Colonic mucosa (tissue), 4 donors: ENCODE measurements at regions not wholly inside any gene's neighbourhood (a gene's known extent, or its start where the extent isn't known, plus 50 kb on each side); places are given as distances from the start of the nearest gene placed in this dataset.

Experiments used
- DNase-seq: peaks from one replicate; pipeline ENCODE4 v3.0.0-alpha.2; 2020
- H3K27ac ChIP-seq: fragments of 200-600 bp; one replicate; pipeline ENCODE4 v1.8.0; 2021
- H3K27me3 ChIP-seq: fragments of 200-600 bp; one replicate; pipeline ENCODE4 v1.8.0; 2021
- H3K36me3 ChIP-seq: fragments of 200-600 bp; one replicate; pipeline ENCODE4 v1.8.0; 2021
- H3K4me1 ChIP-seq: fragments of 200-600 bp; one replicate; pipeline ENCODE4 v1.8.0; 2021; ENCODE audit warnings: mild to moderate bottlenecking
- H3K4me3 ChIP-seq: fragments of 200-600 bp; one replicate; pipeline ENCODE4 v1.8.0; 2021
- H3K9ac ChIP-seq, 2 donors: one replicate each; pipeline ENCODE4 v1.7.0; 2013; ENCODE audit warnings: control low read depth in 2 of 2, low read depth in 2 of 2, low read length in 2 of 2
- H3K9me3 ChIP-seq: fragments of 200-600 bp; one replicate; pipeline ENCODE4 v1.8.0; 2021
- intact Hi-C: fragments of 100-400 bp; cut with DNase I; formaldehyde crosslinking; loops from one replicate; pipeline ENCODE4 v1.14.1; 2022
- TF ChIP-seq, protein P1 (sequence below): fragments of 200-600 bp; IDR thresholded peaks from one replicate; pipeline ENCODE4 v1.8.0; 2022; ENCODE audit warnings: antibody characterized with exemption, mild to moderate bottlenecking
- donor health status: healthy.
- donor health status: DM: no; HTN: no; CAD: no.
- donor health status: DM: no; HTN: no; CAD: no.

DNA sequence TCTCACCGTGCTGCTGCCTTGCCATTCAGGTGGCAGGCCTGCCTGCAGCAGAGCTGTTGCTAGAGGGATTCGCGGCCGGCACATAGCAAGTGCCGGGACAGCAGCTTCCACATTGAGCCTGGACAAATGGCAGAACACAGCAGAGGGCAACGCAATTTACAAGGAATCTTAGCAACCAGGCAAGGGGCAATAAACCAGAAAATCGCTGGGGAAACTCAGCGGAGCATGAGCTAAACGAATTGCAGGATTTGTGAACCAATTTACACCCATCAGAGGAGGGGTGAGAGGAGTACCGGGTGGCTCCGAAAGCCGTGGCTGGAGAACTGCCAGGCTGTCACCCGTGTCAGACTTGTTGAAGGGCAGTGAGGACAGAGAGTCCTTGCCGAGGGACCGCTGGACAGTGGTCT is 58.6 kb upstream of the LOXL4 start:
- H3K4me1 ChIP-seq: no peaks in the 10 kb centered on the region
- H3K27me3 ChIP-seq: no peaks in the 10 kb centered on the region
- intact Hi-C loops: no loop called here
- TF ChIP-seq, protein P1, sequence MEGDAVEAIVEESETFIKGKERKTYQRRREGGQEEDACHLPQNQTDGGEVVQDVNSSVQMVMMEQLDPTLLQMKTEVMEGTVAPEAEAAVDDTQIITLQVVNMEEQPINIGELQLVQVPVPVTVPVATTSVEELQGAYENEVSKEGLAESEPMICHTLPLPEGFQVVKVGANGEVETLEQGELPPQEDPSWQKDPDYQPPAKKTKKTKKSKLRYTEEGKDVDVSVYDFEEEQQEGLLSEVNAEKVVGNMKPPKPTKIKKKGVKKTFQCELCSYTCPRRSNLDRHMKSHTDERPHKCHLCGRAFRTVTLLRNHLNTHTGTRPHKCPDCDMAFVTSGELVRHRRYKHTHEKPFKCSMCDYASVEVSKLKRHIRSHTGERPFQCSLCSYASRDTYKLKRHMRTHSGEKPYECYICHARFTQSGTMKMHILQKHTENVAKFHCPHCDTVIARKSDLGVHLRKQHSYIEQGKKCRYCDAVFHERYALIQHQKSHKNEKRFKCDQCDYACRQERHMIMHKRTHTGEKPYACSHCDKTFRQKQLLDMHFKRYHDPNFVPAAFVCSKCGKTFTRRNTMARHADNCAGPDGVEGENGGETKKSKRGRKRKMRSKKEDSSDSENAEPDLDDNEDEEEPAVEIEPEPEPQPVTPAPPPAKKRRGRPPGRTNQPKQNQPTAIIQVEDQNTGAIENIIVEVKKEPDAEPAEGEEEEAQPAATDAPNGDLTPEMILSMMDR: no peak
- H3K4me3 ChIP-seq: no peak overlapping the region
- H3K9me3 ChIP-seq: no peaks in the 10 kb centered on the region
- H3K9ac ChIP-seq: no peak overlapping the region
- no peak for DNase-seq
- H3K36me3 ChIP-seq: no peaks in the 10 kb centered on the region
- H3K27ac ChIP-seq: no peak overlapping the region

DNA sequence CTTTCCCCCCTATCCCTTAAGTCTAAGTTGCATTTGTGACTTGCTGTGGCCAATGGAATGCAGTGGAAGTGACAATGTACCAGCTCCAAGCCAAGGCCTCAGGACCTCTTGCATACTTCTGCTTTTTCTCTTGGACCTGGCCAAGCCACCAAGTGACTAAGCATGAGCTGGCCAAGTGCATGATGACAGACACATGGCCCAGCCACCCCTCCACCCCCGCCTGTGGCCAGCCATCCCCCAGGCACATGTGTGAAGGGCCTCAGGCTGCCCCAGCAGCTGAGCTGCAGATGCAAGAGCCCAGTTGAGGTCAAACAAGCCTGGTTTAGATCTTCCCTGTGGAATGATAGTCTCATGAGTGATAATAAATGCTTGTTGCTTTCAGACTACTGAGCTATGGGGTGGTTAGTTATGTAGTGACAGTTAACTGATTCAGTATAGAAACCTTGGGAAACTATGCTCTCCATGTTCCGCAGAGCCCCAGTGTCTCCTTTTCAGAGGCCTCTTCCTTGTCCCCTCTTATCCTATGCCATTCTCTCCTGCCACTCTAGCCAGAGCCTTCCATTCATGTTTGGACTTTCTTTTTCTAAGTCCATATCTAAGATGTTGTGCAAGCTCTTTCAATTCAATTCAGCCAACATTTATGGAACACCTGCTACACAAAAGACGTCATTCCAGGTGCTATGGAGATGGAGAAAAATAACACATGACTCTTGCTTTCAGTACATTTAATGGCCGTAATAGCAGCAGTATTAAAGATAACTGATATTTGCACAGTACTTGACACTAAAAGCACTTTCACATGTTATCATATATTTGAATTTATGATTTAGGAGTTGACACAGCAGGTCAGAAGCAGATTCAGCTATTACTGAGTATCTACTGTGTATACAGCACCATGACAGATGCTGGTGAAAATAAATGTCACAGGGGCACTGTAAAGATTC is 55.5 kb upstream of the LOXL4 start:
- no peaks in the 10 kb centered on the region for H3K36me3 ChIP-seq
- H3K4me1 ChIP-seq: no peaks in the 10 kb centered on the region
- H3K27ac ChIP-seq: no peak overlapping the region
- TF ChIP-seq, protein P1: no peak
- peak; percentile 26 for DNase-seq
- no peaks in the 10 kb centered on the region for H3K27me3 ChIP-seq
- no peak overlapping the region for H3K4me3 ChIP-seq
- intact Hi-C loops: no loop called here
- no peaks in the 10 kb centered on the region for H3K9me3 ChIP-seq
- H3K9ac ChIP-seq: no peak overlapping the region

DNA sequence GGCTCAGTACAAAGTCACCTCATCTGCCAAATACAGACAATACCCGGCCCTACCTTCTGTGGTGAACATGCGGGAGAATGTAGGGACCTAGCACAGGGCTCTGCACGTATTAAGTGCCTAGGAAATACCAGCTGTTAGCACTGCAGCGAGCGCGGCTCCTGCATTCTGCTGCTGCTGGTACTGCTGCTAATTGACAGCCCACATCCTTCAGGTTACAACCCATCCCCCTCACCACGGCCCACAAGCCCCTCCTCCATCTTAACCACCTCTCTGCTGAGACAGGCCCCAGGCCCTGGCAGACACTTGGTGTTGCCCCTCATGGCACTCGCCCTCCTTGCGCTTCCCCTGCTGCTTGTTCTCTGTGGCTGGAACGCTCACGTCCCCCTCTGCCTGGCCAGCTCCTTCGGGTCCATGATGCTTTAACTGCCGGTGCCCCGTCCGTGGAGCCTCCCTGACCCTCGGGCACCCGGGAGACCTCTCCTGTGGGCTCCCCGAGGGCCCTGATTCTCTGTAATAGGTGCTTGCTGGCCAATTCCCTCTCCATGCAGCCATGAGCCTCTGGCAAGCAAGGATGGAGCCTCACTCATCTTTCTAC is 53.3 kb upstream of the LOXL4 start:
- Histone ChIP-seq H3K27ac (no peak overlapping the region), H3K27me3 (no peaks in the 10 kb centered on the region), H3K9me3 (no peaks in the 10 kb centered on the region), H3K9ac (no peak overlapping the region), H3K4me3 (no peak overlapping the region), H3K4me1 (no peaks in the 10 kb centered on the region), H3K36me3 (no peaks in the 10 kb centered on the region)
- DNase-seq: no peak
- TF ChIP-seq, protein P1: no peak
- intact Hi-C loops: no loop called here

DNA sequence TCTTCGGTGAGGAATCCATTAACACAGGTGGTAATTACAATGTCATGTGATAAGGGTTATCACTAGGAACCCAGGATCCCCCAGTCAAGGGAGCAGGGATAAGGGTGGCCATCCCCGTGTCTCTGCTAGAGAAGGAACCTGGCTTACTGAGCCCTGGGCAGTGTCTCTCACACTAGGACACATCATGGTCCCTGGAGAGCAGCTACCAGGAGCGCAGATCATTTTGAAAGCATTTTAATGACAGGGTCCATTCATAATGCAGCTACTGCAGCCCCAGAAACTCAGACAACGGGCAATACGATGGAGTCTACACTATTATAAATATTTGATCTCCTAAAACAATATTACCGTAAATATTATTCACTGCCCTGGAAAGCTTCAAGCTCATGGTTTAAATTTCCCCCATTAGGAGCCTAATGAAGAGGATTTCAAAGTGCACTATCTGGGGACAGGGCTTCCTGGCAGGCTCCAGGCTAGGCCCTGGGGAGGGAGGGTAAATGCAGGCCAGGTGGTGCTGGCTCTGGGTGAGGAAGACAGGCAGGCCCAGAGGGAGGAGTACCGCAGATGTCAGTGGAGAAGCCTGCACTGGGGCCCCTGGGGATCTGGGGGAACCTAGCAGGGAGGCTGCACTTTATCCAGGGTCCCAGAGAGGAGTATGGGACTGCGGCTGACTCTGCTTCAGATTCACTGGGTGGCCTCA is 52.6 kb upstream of the LOXL4 start:
- H3K27ac ChIP-seq: no peak overlapping the region
- intact Hi-C loops: no loop called here
- no peak for DNase-seq
- H3K36me3 ChIP-seq: no peaks in the 10 kb centered on the region
- H3K9me3 ChIP-seq: no peaks in the 10 kb centered on the region
- H3K9ac ChIP-seq: no peak overlapping the region
- no peaks in the 10 kb centered on the region for H3K27me3 ChIP-seq
- TF ChIP-seq, protein P1: no peak
- no peak overlapping the region for H3K4me3 ChIP-seq
- no peaks in the 10 kb centered on the region for H3K4me1 ChIP-seq

DNA sequence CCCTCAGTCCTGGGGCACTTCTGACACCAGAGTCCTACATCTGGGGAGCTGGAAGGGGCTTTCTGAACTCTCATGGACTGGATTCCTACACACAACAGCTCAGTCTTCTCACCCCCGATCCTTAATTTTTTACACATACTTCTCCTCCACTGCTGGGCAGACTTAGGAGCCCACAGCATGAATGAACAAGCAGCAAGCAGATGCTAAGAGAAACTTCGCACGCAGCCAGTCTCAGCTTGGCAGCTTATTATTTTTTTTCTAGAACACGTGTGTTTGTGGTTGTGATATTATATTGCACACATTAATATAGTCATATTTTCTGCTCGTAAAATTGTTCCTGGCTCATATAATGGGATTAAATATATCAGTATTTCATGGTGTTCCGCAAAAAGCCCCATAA is 50.9 kb upstream of the LOXL4 start:
- Histone ChIP-seq H3K27ac (no peak overlapping the region), H3K9me3 (no peaks in the 10 kb centered on the region), H3K4me3 (no peak overlapping the region), H3K27me3 (no peaks in the 10 kb centered on the region), H3K36me3 (no peaks in the 10 kb centered on the region), H3K4me1 (no peaks in the 10 kb centered on the region), H3K9ac (no peak overlapping the region)
- no peak for DNase-seq
- intact Hi-C loops: no loop called here
- TF ChIP-seq, protein P1: no peak
